Putamen (tissue), 1 donor: ENCODE measurements at regions not wholly inside any gene's neighbourhood (a gene's known extent, or its start where the extent isn't known, plus 50 kb on each side); places are given as distances from the start of the nearest gene placed in this dataset.
A peak's percentile ranks its signal among the peaks of the same experiment; 100 is the strongest.

Experiments
- DNase-seq: peaks from one replicate; pipeline ENCODE4 v3.0.0-alpha.2; 2016; ENCODE audit warnings: low spot score

GRCh38 chr6:53413326-53413725 is 64.6 kb upstream of the ELOVL5 start:
- no peak for DNase-seq

- no peak for DNase-seq
Measured at GRCh38 chr6:53412751-53413150, 64.0 kb upstream of the ELOVL5 start.

GRCh38 chr6:53412021-53412715 is 63.4 kb upstream of the ELOVL5 start:
- DNase-seq: no peak

GRCh38 chr6:53411451-53411850 is 62.7 kb upstream of the ELOVL5 start:
- no peak for DNase-seq

GRCh38 chr6:53410508-53411258 is 61.9 kb upstream of the ELOVL5 start:
- DNase-seq: peak; percentile 32

GRCh38 chr6:53408826-53409225 is 60.1 kb upstream of the ELOVL5 start:
- DNase-seq: no peak

- no peak for DNase-seq
Measured at GRCh38 chr6:53399027-53399344, 50.2 kb upstream of the ELOVL5 start.

GRCh38 chr6:53398247-53399026 is 49.7 kb upstream of the ELOVL5 start:
- DNase-seq: no peak
